HG02981 (cell line): ENCODE measurements at regions not wholly inside any gene's neighbourhood (a gene's known extent, or its start where the extent isn't known, plus 50 kb on each side); places are given as distances from the start of the nearest gene placed in this dataset.
"Not testable (repeated sequence)": the region's sequence is repeated elsewhere in the genome, so short reads cannot be mapped to it uniquely, and the experiment has no call there.

ENCODE experiments used
- ATAC-seq: cut with Tn5 transposase; IDR thresholded peaks from one replicate; pipeline ENCODE4 v1.9.1; 2021; ENCODE audit warnings: mild to moderate bottlenecking, moderate library complexity; ENCODE audit not compliant: unreplicated experiment

- no peak for ATAC-seq
Measured at GRCh38 chr5:105195765-105196164, 1633.2 kb upstream of the NUDT12 start.

GRCh38 chr5:105172918-105173317, 1610.3 kb upstream of the NUDT12 start:
- no peak for ATAC-seq

- ATAC-seq = no peak
Measured at GRCh38 chr5:105168806-105169205, 1606.2 kb upstream of the NUDT12 start.

- ATAC-seq = no peak
Measured at GRCh38 chr5:105167092-105167491, 1604.5 kb upstream of the NUDT12 start.

DNA sequence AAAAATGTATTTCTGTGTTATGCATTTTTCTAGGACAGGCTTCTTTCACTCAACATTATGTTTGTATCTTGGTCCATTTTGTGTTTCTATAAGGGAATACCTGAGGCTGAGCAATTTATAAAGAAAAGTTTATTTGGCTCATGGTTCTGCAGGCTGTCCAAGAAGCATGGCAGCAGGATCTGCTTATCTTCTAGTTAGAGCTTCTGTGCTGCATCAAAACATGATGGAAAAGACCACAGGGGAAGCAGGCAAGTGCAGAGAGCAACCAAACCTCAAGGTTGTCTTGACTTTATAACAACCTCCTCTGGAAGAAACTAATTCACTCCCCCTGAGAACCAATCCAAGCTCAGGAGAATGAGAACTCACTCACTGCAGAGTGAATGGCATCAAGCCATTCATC, 1601.0 kb upstream of the NUDT12 start:
- ATAC-seq = no peak

- not testable (repeated sequence) for ATAC-seq
Measured at GRCh38 chr5:105162557-105162956, 1600.0 kb upstream of the NUDT12 start.

GRCh38 chr5:105158526-105158925, 1595.9 kb upstream of the NUDT12 start:
- ATAC-seq = no peak

GRCh38 chr5:105150323-105150722, 1587.7 kb upstream of the NUDT12 start:
- no peak for ATAC-seq

DNA sequence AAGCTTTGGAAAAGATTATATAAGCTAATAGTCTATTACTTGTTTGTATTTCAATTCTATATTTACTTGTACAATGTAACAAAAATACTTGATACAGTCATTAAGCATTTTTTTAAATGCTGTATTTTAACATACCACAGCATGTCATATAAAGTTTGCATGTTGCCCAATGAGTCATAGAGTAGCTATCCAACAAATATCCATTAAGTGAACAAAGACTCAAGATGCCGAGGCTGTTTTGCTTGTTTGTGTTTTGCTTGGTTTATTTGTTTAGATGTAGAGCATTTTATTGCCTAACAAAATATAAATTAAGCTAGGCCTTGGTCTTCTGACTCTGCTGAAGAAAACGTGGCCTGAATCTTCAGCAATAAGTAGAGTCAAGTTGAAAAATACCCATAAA, 1584.3 kb upstream of the NUDT12 start:
- ATAC-seq = no peak

GRCh38 chr5:105145152-105145551, 1582.6 kb upstream of the NUDT12 start:
- ATAC-seq = no peak

DNA sequence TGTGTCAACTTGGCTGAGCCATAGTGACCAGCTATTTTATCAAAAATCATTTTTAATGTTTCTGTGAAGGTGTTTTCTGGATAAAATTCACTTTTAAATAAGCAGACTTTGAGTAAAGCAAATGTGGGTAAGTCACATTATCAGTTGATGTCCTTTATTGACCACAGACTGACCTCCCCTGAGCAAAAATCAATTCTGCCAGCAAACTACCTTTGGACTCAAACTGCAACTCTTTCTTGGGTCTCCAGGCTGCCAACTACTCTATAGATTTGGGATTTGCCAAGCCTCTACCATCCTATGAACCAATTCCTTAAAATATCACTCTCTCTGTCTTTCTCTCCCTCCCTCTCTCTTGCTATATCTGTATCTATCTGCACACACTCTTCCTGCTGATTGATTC, 1571.7 kb upstream of the NUDT12 start:
- ATAC-seq = no peak

DNA sequence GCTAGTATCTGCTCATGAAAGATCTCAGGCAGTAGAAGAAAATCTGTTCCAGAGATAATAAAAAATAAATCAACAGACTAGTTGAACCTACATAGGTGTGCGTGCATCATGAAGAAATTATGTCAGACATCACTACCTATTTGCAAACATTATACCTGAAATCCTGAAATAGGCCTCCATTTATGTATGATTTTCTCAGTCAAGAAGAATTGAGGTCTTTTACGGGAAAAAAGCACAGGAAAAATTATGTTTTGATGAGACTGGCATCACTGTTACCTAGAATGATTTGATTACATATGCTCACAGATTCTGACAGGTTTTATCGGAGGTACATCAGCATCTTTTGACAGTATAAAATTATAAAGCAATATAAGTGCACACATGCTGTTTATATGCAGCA, 1570.5 kb upstream of the NUDT12 start:
- no peak for ATAC-seq

DNA sequence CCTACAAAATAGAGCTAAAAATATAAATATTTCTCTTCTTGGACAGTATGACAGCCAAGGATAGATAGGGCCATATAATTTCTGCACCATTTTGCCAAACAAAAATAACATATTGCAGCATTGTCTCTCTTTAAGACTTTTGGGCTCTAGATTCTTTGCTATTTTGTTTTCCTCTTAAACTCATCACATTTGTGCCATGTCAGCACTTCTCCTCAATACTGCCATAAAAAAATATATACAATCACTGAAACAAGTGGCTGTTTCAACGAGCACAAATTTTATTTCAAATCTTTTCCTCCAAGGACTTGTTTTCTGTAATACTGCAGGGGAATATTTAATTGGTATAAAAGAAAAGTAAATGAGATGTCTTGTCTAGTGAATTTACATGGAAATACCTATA, 1570.0 kb upstream of the NUDT12 start:
- no peak for ATAC-seq

GRCh38 chr5:105131045-105131444, 1568.5 kb upstream of the NUDT12 start:
- no peak for ATAC-seq

DNA sequence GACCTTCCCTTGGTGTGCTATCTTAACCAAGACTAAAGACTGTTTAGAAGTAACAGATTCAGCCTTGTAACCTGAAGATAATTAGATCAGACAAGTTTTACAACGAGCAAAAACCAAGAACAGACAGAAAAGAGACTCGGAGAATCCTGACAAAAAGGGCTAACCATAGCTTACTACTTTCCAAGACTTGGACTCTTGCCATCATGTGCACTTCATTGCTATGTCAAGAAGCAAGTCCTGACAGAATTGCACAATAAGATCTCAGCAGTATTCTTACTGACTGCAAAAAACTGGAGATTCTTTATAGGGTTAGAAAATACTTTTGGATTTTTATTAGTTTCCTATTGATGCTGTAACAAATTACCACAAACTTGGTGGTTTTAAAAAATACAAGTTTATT, 1539.0 kb upstream of the NUDT12 start:
- ATAC-seq = no peak

DNA sequence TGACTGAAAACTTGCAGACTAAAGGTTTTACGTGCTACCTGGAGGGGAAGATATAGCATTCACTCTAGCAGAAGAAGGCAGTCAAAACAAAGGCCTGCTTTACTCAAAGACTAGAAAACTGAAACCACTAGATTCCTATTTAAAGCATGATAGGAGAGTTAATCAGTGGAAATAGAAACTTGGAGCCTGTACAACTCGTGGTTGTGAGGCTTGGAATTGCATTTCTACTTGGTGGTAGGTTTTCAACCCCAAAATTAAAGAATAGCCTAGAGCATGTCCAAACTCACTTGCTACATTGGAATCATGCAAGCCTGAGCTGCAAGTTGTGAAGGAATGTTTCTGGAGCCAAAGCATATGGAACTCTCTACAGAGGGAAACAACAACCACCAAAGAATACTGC, 1526.4 kb upstream of the NUDT12 start:
- ATAC-seq = no peak

- no peak for ATAC-seq
Measured at GRCh38 chr5:105088102-105088501, 1525.5 kb upstream of the NUDT12 start.

GRCh38 chr5:105057893-105058292, 1495.3 kb upstream of the NUDT12 start:
- ATAC-seq = no peak

- ATAC-seq = no peak
Measured at GRCh38 chr5:105057001-105057436, 1494.4 kb upstream of the NUDT12 start.

GRCh38 chr5:105054406-105054805, 1491.8 kb upstream of the NUDT12 start:
- no peak for ATAC-seq

- ATAC-seq = no peak
Measured at GRCh38 chr5:105042623-105043022, 1480.0 kb upstream of the NUDT12 start.

- not testable (repeated sequence) for ATAC-seq
Measured at GRCh38 chr5:105036814-105037213, 1474.2 kb upstream of the NUDT12 start.

DNA sequence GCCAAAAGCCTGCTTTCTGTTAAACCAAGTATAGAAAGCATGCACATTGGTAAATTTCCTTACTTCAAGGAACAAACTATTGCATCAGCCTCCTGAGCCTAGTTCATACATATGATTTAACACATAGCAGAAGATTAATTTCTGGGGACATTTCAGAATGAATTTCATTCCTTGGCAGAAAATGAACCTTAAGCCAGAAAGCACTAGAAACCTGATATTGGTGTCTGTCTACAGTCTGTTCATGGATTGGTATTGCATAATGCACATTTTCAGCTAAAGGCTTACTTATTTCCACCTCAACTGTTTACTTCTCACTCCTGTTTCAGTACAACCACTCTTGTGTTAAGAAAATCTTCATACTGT, 1471.8 kb upstream of the NUDT12 start:
- no peak for ATAC-seq
